OCI-LY7 (cell line): ENCODE measurements at regions not wholly inside any gene's neighbourhood (a gene's known extent, or its start where the extent isn't known, plus 50 kb on each side); places are given as distances from the start of the nearest gene placed in this dataset.

Experiments
- CTCF ChIP-seq: fragments of 200-600 bp; sonication (generic); conservative IDR thresholded peaks from 2 replicates; pipeline ENCODE4 v1.5.1; 2014; ENCODE audit warnings: mild to moderate bottlenecking, antibody characterized with exemption, low read length, moderate library complexity, mixed read lengths
- EZH2phosphoT487 ChIP-seq: fragments of 200-600 bp; sonication (generic); IDR thresholded peaks from 2 replicates; pipeline ENCODE4 v1.6.1; 2018; ENCODE audit warnings: low read depth, borderline replicate concordance, mild to moderate bottlenecking, mixed run types, antibody characterized with exemption, low read length, moderate library complexity, mixed read lengths

GRCh38 chr12:89870413-89871184 is 162.0 kb upstream of the ATP2B1 start:
- TF ChIP-seq CTCF (no peak), EZH2phosphoT487 (no peak)
